Activated naive CD4-positive, alpha-beta T cell treated with anti-CD3 and anti-CD28 coated beads, Interleukin-2, amount 50 U/mL, for 72 hours (primary cell): ENCODE measurements at regions not wholly inside any gene's neighbourhood (a gene's known extent, or its start where the extent isn't known, plus 50 kb on each side); places are given as distances from the start of the nearest gene placed in this dataset.
"Not testable (repeated sequence)": the region's sequence is repeated elsewhere in the genome, so short reads cannot be mapped to it uniquely, and the experiment has no call there.

Experiments
- ATAC-seq, 2 donors: fragments of 150-1000 bp; cut with Tn5 transposase; 2 replicates each; pipeline ENCODE4 v1.10.0; 2021; ENCODE audit warnings: mild to moderate bottlenecking in 2 of 2, moderate library complexity in 2 of 2
- DNase-seq, 2 donors: peaks; one replicate each; pipeline ENCODE4 v3.0.0; 2021 to 2022; ENCODE audit warnings: low spot score in 2 of 2
- H3K27ac Mint-ChIP-seq, 2 donors: one replicate each; pipeline ENCODE4 v1.8.0; 2022; ENCODE audit warnings: mild to moderate bottlenecking in 2 of 2, mixed read lengths in 2 of 2
- H3K36me3 Mint-ChIP-seq, 2 donors: one replicate each; pipeline ENCODE4 v1.8.0; 2022; ENCODE audit warnings: mixed read lengths in 2 of 2
- H3K9me3 Mint-ChIP-seq, 2 donors: one replicate each; pipeline ENCODE4 v1.8.0; 2022; ENCODE audit warnings: mixed read lengths in 2 of 2

DNA sequence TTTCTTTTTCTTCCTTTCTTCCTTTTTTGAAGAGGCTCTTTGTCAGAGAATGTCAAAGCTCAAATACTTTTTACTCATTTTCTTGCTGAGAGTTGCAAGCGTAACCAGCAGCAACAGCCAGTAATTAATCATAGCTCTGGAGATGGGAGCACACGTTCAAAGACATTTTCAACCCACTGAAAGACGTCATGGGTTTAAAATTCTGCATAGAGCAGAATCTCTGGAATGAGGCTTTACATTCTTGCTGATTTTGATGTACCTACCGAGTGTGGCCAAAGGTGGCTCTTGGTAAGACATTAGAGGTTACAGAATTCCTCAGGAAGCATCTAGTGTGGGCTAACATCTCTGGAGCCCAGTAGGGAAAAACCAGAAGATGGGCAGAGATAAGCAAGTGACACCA, 292.5 kb downstream of the MTX2 start:
- ATAC-seq (no peak), DNase-seq (no peak)
- Mint-ChIP-seq H3K27ac (no peak overlapping the region), H3K9me3 (no peaks in the 10 kb centered on the region), H3K36me3 (no peaks in the 10 kb centered on the region)

DNA sequence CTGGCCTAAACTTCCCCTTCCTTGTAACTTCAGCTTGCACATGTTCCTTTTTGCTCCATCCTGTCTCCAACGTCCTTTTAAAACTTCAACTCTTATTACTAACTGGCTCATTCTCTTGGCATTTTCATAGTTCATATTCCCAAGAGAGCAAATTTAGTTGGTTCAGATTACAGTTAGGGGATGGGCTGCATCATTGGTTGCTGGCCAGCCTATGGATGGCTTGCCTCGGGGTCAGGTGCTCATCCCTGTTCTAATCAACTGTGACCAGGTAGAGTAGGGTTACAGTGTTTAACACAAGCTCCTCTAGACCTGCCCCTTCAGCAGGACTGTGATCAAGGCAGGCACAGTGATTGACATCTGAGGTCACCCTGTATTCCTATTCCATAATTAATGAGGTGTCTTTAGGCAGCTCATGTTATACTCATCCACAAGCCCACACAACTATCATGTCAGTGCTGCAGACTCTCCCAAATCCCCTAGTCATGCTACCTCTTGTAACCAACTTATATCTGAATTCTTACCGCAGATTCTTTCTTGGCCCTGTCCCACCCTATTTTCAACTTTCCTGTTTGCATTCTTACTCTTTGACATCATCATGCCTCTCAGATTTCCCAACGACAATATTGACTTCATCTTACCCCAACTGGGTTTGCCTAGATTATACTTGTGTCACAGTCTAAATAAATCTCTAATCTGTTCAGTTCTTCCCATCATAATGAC, 293.3 kb downstream of the MTX2 start:
- Mint-ChIP-seq H3K27ac (no peak overlapping the region), H3K9me3 (no peaks in the 10 kb centered on the region), H3K36me3 (no peaks in the 10 kb centered on the region)
- DNase-seq (no peak), ATAC-seq (no peak)

DNA sequence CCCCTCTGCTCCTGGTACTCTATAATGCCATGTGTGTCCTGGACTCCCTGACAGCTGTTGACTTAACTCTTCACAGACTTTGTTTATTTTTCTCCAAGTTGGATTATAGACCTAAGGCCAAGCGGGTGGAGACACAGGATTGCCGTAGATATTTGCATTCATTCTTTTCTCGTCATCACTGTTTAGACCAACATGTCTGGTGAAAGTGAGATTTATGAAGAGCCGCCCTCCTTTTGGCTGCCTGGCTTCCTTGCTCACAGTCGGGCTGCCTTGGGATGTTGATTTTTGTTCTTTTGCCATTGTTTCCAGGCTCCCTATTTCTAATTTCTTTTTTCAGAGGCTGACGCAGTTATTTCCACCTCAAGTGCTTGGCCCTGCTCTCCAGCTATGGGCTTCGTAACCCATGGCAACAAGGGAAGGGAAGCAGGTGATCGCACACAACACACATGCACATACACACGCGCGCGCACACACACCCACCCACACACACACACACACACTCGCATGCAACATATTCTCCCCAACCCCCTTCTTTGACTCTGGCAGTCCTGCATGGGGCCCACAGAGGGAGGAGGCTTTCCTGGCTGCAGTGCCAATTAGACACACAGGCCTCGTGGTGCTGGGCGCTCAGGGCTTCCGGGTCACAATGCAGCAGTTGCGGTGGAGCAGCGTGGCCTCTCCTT, 296.5 kb downstream of the MTX2 start:
- Mint-ChIP-seq H3K9me3 (no peaks in the 10 kb centered on the region), H3K27ac (no peak overlapping the region), H3K36me3 (no peaks in the 10 kb centered on the region)
- ATAC-seq, result no peak
- DNase-seq, result no peak

DNA sequence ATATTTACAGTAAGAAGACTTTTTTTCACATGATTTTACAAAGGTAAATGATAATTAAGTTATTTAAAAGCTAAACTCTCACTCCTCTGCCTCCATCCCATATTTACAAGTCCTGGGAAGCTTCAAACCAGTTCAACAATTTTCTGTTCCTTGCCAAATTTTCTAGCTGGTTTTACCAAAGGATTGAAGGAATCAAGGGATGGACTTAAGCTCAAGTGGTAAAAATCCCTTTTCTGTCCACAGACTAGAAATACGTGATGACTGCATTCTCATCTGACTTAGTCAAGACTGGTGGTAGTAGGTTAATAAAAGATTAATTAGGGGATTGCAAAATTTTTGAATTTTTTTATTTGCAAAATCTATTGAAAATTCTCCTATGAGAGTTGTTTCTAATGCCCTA, 297.3 kb downstream of the MTX2 start:
- DNase-seq, result no peak
- ATAC-seq, result no peak
- Mint-ChIP-seq H3K9me3 (no peaks in the 10 kb centered on the region), H3K36me3 (no peaks in the 10 kb centered on the region), H3K27ac (no peak overlapping the region)

DNA sequence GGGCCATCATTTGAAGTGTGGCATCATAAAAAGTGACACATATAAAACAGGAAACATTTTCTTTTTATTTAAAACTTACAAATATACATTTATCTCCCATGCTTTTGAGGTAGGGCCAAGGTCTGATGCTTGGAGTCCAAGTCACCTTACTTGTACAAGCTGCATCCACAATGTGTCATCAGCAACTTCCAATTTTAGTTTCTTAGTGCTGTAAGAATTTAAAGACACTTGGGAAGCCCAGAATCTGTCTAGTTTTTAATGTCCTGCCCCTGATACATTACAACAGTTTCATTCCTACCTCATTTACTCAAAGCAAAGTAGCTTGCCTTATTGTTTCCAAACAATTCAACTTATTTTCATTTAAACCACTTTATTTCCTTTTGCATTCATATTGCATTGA, 297.7 kb downstream of the MTX2 start:
- DNase-seq, result no peak
- Mint-ChIP-seq H3K36me3 (no peaks in the 10 kb centered on the region), H3K9me3 (no peaks in the 10 kb centered on the region), H3K27ac (no peak overlapping the region)
- ATAC-seq, result no peak

DNA sequence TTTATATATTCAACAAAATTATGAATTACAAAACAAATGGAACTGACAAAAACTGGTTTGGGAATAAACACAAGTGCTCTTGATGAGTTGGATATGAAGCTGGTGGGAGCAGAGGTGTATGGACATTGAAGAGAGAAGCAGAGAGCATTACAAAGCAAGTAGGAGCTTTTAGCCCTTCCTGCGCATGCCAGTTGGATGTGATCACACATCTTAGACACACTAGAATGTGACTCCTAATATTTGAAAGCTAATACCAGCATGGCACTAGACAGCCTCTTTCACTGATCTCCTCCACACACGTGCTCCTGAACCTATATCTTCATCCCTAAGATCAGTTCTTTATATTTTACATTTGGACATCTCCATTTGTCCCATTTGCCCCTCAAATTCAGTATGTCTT, 298.1 kb downstream of the MTX2 start:
- H3K9me3 Mint-ChIP-seq, result no peaks in the 10 kb centered on the region
- no peaks in the 10 kb centered on the region for H3K36me3 Mint-ChIP-seq
- DNase-seq, result no peak

DNA sequence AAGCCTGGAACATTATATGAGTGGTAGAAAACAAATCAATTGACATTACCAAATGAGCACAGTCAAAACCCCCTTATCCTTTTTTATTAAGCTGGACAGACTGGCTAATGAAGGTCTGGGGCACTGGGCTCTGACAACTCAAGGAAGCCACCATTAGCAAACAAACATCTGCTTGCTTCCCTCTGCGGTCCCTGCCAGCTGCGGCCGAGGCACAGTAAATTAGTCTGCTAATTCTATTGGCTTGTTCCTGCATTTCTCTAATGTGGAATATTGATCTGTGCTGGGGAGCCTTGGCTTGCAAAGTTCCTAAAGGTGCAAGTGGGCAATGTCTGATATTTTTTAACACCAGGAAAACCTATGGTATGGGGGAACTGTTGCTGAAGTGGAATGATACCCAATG, 300.3 kb downstream of the MTX2 start:
- no peak for ATAC-seq
- Mint-ChIP-seq H3K36me3 (no peaks in the 10 kb centered on the region), H3K9me3 (no peaks in the 10 kb centered on the region), H3K27ac (no peak overlapping the region)
- DNase-seq, result no peak

More for the DNA sequence above, 298.1 kb downstream of the MTX2 start:
- no peak for ATAC-seq
- no peak overlapping the region for H3K27ac Mint-ChIP-seq

DNA sequence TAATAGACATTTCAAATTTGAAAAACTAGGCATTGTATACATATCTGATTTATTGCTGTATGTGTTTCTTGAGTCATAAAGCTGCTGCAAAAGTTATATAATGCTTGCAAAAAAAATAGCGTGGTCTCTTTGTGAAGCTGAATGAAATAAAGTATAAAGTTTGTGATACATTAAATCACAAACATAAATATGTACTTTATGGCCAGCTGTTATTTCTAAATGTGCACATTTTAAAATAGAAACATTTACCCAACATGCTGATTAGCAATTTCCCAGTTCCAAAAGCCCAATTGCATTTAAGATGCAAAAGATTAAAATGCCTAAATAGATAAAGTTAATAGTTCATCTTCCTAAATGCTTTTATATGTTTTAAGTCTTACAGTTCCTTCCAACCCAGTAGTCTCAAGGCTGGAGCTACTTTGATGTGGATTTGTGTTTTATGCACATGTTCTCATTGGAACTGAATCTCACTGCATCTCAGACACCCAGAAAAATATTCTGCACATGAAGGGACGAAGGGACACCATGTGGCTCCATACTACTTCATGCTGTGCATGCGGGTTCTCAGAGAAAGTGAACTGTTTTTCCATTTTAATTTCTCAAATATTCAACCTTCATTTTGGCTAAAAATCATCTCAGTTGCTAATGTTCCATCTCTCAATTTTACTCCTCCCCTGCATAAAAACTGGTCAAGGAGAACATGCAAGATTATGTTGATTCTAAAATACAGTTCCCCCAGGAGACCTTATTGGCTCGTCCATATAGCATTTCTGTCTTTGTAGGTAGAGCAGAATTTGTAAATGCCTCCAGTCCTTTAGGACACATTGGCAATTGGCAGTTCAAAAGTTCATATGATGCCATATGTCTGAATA, 304.6 kb downstream of the MTX2 start:
- H3K27ac Mint-ChIP-seq, result no peak overlapping the region
- no peak for DNase-seq
- ATAC-seq, result no peak
- peaks cover 5 to 6% of the 10 kb centered on the region in 2 donors for H3K36me3 Mint-ChIP-seq
- peaks cover 0 to 4% of the 10 kb centered on the region in 2 donors for H3K9me3 Mint-ChIP-seq

DNA sequence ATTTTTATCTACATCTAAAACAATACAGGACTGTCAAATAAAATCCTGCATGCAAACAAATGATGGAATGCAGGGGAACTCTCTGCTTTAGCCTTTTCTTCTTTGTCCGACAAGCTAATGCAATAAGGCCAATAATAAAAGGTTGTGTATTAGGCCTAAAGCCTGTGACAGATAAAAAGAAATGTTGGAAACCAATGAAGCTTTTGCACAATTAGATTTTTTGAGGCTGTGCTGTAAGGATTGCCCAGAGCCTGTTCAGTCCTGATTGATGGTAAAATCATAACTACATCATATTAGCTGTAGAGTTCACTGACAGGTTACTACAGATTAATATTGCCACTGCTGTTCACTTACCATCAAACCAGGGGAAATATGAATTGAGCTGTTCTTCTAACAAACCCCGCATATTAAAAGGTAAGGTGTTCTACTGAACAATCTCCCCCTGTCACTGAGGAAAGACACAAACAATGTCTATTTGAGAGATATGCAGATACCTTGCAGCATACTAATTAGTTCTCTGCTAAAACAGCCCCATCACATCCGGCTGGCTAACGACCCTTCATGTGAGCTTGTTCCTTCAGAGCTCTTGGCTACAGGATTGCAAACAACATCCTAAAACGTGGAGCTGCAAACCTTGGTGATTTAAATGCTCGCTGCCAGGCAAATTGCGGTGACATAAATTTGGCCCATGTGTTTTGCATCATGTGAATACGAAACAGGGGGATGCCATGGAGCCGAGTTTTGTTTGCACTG, 305.4 kb downstream of the MTX2 start:
- peaks cover 7 to 9% of the 10 kb centered on the region in 2 donors for H3K36me3 Mint-ChIP-seq
- no peak for DNase-seq
- H3K27ac Mint-ChIP-seq, result no peak overlapping the region
- no peak for ATAC-seq
- peaks cover 0 to 7% of the 10 kb centered on the region in 2 donors for H3K9me3 Mint-ChIP-seq

DNA sequence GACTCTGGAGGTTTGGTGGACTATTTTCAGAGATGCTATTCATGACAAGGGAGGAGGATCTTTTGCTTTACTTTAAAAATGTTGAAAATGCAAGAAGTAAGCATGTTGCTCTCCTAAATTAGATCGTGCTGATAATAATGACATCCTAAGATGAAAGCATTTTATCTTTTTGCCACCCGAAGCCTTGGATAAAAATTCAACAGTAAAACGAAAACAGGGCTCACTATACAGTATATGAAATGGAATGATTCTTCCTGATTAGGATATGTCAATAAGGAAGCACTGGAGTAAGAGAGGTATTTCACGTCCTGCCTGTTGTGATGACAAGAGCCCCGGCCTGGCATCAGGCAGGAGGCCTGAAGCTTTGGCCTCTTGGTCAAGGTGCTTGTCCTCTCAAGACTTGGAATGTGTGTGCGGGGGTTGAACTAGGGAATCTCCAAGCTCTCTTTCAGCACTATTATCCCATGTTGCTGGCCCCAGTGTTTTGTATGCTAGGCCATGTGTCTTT, 306.0 kb downstream of the MTX2 start:
- H3K36me3 Mint-ChIP-seq, result peaks cover 7 to 9% of the 10 kb centered on the region in 2 donors
- no peak overlapping the region for H3K27ac Mint-ChIP-seq
- no peak for DNase-seq
- ATAC-seq, result no peak
- peaks cover 0 to 10% of the 10 kb centered on the region in 2 donors for H3K9me3 Mint-ChIP-seq

DNA sequence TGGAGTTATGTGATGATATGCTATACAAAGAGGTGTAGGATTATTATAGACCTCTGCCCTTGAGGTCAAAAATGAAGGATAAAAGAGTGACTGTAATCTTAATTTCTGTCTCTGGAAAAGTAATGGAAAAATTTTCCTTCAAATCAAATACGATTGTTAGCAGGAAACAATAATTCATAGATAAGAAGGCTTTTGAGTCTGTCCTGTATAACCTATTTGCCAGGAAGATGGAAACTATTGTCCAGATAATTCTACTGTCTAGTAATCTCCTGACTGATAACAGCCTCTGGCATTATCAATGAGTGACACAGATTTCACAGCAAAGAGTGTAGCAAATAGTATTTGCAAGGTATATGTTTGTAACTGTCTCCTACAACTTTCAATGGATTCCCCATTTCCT, 307.8 kb downstream of the MTX2 start:
- Mint-ChIP-seq H3K9me3 (peaks cover 0 to 10% of the 10 kb centered on the region in 2 donors), H3K36me3 (peaks cover 7 to 9% of the 10 kb centered on the region in 2 donors), H3K27ac (no peak overlapping the region)
- ATAC-seq (no peak), DNase-seq (no peak)

DNA sequence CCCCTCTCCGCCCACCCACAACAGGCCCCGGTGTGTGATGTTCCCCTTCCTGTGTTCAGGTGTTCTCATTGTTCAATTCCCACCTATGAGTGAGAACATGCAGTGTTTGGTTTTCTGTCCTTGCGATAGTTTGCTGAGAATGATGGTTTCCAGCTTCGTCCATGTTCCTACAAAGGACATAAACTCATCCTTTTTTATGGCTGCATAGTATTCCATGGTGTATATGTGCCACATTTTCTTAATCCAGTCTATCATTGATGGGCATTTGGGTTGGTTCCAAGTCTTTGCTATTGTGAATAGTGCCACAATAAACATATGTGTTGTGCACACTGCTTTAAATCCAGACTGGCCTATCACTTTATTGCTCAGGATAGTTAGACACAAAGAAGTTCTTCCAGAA, 309.1 kb downstream of the MTX2 start:
- H3K36me3 Mint-ChIP-seq, ATAC-seq, DNase-seq, H3K27ac Mint-ChIP-seq: not testable (repeated sequence)
- H3K9me3 Mint-ChIP-seq, result peaks cover 0 to 10% of the 10 kb centered on the region in 2 donors

DNA sequence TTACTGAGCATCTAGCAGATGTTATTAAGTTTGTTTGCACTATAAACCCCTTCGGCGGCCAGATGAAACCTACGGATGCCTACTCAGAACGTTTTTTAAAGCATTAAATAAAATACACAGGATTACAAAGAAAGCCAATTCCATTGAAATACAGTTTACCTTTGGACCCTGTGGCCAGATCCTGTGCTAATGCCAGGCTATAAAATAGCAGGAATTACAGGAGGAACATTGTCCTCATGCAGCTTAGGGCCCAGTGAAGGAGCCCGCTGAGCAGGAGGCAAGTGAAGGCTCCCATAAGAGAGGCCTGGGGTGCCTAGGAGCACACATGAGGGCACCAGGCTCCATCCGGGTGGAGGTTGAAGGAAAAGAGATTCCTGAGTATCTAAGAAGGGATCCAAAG, 310.4 kb downstream of the MTX2 start:
- H3K9me3 Mint-ChIP-seq, result peaks cover 0 to 10% of the 10 kb centered on the region in 2 donors
- no peak overlapping the region for H3K27ac Mint-ChIP-seq
- H3K36me3 Mint-ChIP-seq, result peaks cover 7 to 9% of the 10 kb centered on the region in 2 donors
- no peak for ATAC-seq
- DNase-seq, result no peak

DNA sequence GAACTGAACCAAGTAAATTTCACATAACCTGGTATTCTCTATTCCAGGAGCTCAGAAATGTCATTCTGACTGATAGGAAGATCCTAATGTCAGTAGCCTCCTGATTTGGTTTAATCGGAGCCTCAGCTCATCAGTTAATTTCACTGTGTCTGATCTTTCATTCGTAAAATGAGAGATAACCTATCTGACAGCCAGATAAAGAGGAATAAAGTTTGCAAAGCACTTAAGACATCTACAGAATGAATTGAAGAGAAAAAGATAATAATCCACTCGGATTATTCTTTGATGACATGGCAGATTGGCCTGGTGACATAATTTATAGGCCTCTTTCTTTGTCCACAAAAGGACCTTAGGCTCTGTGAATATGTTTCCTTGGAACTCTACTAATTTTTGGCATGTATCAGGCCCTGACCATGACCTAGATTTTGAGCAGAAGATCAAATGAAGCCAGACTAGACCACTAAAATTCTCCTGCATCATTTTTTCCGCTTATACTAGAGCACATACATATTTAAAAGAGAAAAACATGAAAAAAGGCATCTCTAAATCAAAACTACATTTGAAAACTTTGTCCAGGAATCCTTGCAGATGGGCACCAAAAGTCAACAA, 312.4 kb downstream of the MTX2 start:
- Mint-ChIP-seq H3K9me3 (peaks cover 0 to 10% of the 10 kb centered on the region in 2 donors), H3K27ac (no peak overlapping the region), H3K36me3 (peaks cover 7 to 9% of the 10 kb centered on the region in 2 donors)
- DNase-seq (no peak), ATAC-seq (no peak)

DNA sequence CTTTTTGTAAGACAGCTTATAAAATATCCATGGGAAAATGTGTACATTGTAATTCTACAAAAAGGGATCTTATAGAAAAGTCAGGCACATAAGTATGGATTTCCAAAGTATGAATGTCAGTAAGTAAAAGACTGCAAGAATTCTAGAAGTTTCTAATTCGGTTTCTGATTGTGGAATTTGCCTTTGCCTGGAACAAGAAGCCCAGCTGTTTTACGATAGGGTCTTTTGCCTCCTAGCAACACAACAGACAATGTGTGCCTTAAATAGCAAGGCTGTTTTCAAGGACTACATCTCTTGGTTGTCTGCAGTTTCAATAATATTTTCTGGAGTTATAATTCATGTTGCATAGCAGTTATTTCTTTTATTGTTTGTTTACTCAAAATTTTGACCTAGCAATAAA, 312.9 kb downstream of the MTX2 start:
- DNase-seq (no peak), ATAC-seq (no peak)
- Mint-ChIP-seq H3K36me3 (peaks cover 7 to 9% of the 10 kb centered on the region in 2 donors), H3K27ac (no peak overlapping the region), H3K9me3 (peaks cover 0 to 10% of the 10 kb centered on the region in 2 donors)

DNA sequence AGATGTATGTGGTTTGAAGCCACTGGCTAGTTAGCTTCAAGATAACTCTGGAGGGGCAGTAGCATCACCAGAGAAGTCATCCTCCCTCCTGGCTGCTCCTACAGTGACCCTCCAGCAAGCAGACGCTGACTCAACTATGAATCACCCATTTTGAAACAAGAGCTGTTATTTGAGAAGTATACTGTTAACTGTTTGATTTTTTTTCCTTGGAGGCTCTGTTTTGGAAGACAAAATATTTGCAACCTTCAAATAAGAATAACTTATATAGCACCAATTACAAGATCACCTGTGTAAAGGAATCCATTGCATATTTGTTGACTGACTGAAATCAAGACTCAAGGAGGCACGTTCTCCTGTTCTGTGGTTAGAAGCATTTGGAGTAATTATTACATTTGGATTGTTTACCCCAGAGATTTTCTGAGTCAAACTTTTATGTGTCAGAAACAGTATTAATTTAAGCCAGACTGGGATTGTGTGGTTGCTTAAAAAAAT, 313.8 kb downstream of the MTX2 start:
- Mint-ChIP-seq H3K9me3 (peaks cover 0 to 10% of the 10 kb centered on the region in 2 donors), H3K27ac (no peak overlapping the region), H3K36me3 (peaks cover 7 to 9% of the 10 kb centered on the region in 2 donors)
- DNase-seq (no peak), ATAC-seq (peak in 1 of 2 donors; percentile 72)
